Mesenchymal stem cell (in vitro differentiated cells and primary cell): ENCODE measurements at regions not wholly inside any gene's neighbourhood (a gene's known extent, or its start where the extent isn't known, plus 50 kb on each side); places are given as distances from the start of the nearest gene placed in this dataset.

ENCODE experiments used
- DNase-seq: peaks from one replicate; pipeline ENCODE4 v3.0.0-alpha.2; 2013
- H2AFZ ChIP-seq: one replicate; pipeline ENCODE4 v1.6.1; 2013; ENCODE audit warnings: low read depth, mild to moderate bottlenecking, control low read depth, inconsistent platforms, low read length, moderate library complexity
- H2AK5ac ChIP-seq: 2 replicates; pipeline ENCODE4 v1.6.1; 2013; ENCODE audit warnings: low read length, moderate library complexity, mild to moderate bottlenecking, inconsistent platforms; ENCODE audit not compliant: severe bottlenecking
- H2BK120ac ChIP-seq: one replicate; pipeline ENCODE4 v1.6.1; 2013; ENCODE audit warnings: low read depth, mild to moderate bottlenecking, inconsistent platforms, low read length, moderate library complexity
- H2BK12ac ChIP-seq, 2 experiments: one replicate each; pipeline ENCODE4 v1.6.1; 2013; ENCODE audit warnings: inconsistent platforms in 2 of 2, low read length in 2 of 2, mild to moderate bottlenecking in 2 of 2, moderate library complexity in 2 of 2, control low read depth in 1 of 2
- H2BK15ac ChIP-seq: one replicate; pipeline ENCODE4 v1.6.1; 2013; ENCODE audit warnings: mild to moderate bottlenecking, low read depth, inconsistent platforms; ENCODE audit not compliant: poor library complexity, severe bottlenecking
- H2BK5ac ChIP-seq: 2 replicates; pipeline ENCODE4 v1.6.1; 2013; ENCODE audit warnings: low read depth, mild to moderate bottlenecking, low read length, control low read depth, inconsistent platforms; ENCODE audit not compliant: poor library complexity, severe bottlenecking
- H3K14ac ChIP-seq, 2 experiments: one replicate each; pipeline ENCODE4 v1.6.1; 2013; ENCODE audit warnings: inconsistent platforms in 2 of 2, low read length in 2 of 2, control low read depth in 1 of 2, mild to moderate bottlenecking in 1 of 2, moderate library complexity in 1 of 2
- H3K18ac ChIP-seq, 2 experiments: one replicate each; pipeline ENCODE4 v1.6.1; 2013; ENCODE audit warnings: inconsistent platforms in 2 of 2, low read length in 2 of 2, control low read depth in 1 of 2, low read depth in 1 of 2, mild to moderate bottlenecking in 1 of 2
- H3K23ac ChIP-seq, 2 experiments: one replicate each; pipeline ENCODE4 v1.6.1; 2013; ENCODE audit warnings: inconsistent platforms in 2 of 2, low read length in 2 of 2, mild to moderate bottlenecking in 2 of 2, moderate library complexity in 2 of 2, control low read depth in 1 of 2
- H3K27ac ChIP-seq: 2 replicates; pipeline ENCODE4 v1.5.1; 2013; ENCODE audit warnings: mild to moderate bottlenecking, moderate library complexity, low read length, control low read depth, inconsistent platforms; ENCODE audit not compliant: poor library complexity, severe bottlenecking
- H3K27me3 ChIP-seq, 2 experiments: 2 replicates each; pipeline versions ENCODE4 v1.6.1 to v1.7.0; 2013; ENCODE audit warnings: low read length in 2 of 2, mild to moderate bottlenecking in 2 of 2, moderate library complexity in 2 of 2, control low read depth in 1 of 2, inconsistent platforms in 1 of 2; ENCODE audit not compliant: control insufficient read depth in 1 of 2, insufficient read depth in 1 of 2
- H3K36me3 ChIP-seq, 2 experiments: 2 replicates each; pipeline versions ENCODE4 v1.6.1 to v1.7.0; 2013; ENCODE audit warnings: low read length in 2 of 2, control low read depth in 1 of 2, inconsistent platforms in 1 of 2, low read depth in 1 of 2, mild to moderate bottlenecking in 1 of 2; ENCODE audit not compliant: insufficient read depth in 2 of 2, control insufficient read depth in 1 of 2
- H3K4ac ChIP-seq, 2 experiments: one replicate each; pipeline ENCODE4 v1.6.1; 2013; ENCODE audit warnings: inconsistent platforms in 2 of 2, low read length in 2 of 2, mild to moderate bottlenecking in 2 of 2, moderate library complexity in 2 of 2, control low read depth in 1 of 2, low read depth in 1 of 2
- H3K4me1 ChIP-seq: 2 replicates; pipeline ENCODE4 v1.6.1; 2013; ENCODE audit warnings: low read depth, low read length, control low read depth; ENCODE audit not compliant: control insufficient read depth, insufficient read depth
- H3K4me2 ChIP-seq: 2 replicates; pipeline ENCODE4 v1.6.1; 2013; ENCODE audit warnings: low read length, mild to moderate bottlenecking, inconsistent platforms; ENCODE audit not compliant: poor library complexity, severe bottlenecking
- H3K4me3 ChIP-seq, 2 experiments: 2 replicates each; pipeline versions ENCODE4 v1.5.1 to v1.7.0; 2013; ENCODE audit warnings: low read length in 2 of 2, mild to moderate bottlenecking in 2 of 2, control low read depth in 1 of 2, low read depth in 1 of 2; ENCODE audit not compliant: insufficient read depth in 1 of 2
- H3K79me1 ChIP-seq: replicated peaks from 2 replicates; pipeline ENCODE4 v1.6.1; 2013; ENCODE audit warnings: mild to moderate bottlenecking, control low read depth, low read length, inconsistent platforms; ENCODE audit not compliant: poor library complexity, severe bottlenecking
- H3K9ac ChIP-seq: 2 replicates; pipeline ENCODE4 v1.7.0; 2013; ENCODE audit warnings: mild to moderate bottlenecking, low read length, moderate library complexity
- H3K9me3 ChIP-seq: 2 replicates; pipeline ENCODE4 v1.7.0; 2013; ENCODE audit warnings: mild to moderate bottlenecking, low read length; ENCODE audit not compliant: control insufficient read depth
- H4K8ac ChIP-seq: one replicate; pipeline ENCODE4 v1.6.1; 2013; ENCODE audit warnings: inconsistent platforms, mild to moderate bottlenecking, low read length, moderate library complexity
- H4K91ac ChIP-seq: one replicate; pipeline ENCODE4 v1.6.1; 2013; ENCODE audit warnings: mild to moderate bottlenecking, low read length, inconsistent platforms
- WGBS: methylation state at CpG from one replicate; pipeline ENCODE4 v1.1.7; 2013; ENCODE audit warnings: mixed read lengths; 5-methylcytosine and 5-hydroxymethylcytosine counted together

GRCh38 chr9:75823151-75823550 lies 67.3 kb upstream of the PCSK5 start:
- Histone ChIP-seq H2BK120ac (no peak overlapping the region), H4K8ac (no peak overlapping the region), H2BK15ac (no peak overlapping the region), H3K4me2 (no peak overlapping the region), H3K36me3 (no peaks in the 10 kb centered on the region), H3K14ac (no peak overlapping the region), H3K4me1 (no peaks in the 10 kb centered on the region), H3K9me3 (no peaks in the 10 kb centered on the region), H3K4me3 (no peak overlapping the region), H2AFZ (no peak overlapping the region), H3K23ac (no peak overlapping the region), H2AK5ac (no peak overlapping the region), H2BK12ac (no peak overlapping the region), H3K79me1 (no peaks in the 10 kb centered on the region), H2BK5ac (no peak overlapping the region), H3K18ac (no peak overlapping the region), H4K91ac (no peak overlapping the region), H3K4ac (no peak overlapping the region), H3K27ac (no peak overlapping the region), H3K9ac (no peak overlapping the region), H3K27me3 (no peaks in the 10 kb centered on the region)
- DNase-seq: no peak
- WGBS: no CpG with 5 or more reads among the region's 2 CpGs

GRCh38 chr9:75824816-75825568 lies 65.5 kb upstream of the PCSK5 start:
- H2AFZ ChIP-seq: no peak overlapping the region
- no peak overlapping the region for H3K23ac ChIP-seq
- no peak overlapping the region for H4K8ac ChIP-seq
- H3K4me1 ChIP-seq: no peaks in the 10 kb centered on the region
- no peak overlapping the region for H3K18ac ChIP-seq
- H3K27me3 ChIP-seq: no peaks in the 10 kb centered on the region
- no peak overlapping the region for H2AK5ac ChIP-seq
- H3K4ac ChIP-seq: no peak overlapping the region
- H4K91ac ChIP-seq: no peak overlapping the region
- no peak overlapping the region for H3K14ac ChIP-seq
- H3K4me3 ChIP-seq: no peak overlapping the region
- 63% methylated on average over 1 of the region's 3 CpGs for WGBS
- no peak overlapping the region for H2BK5ac ChIP-seq
- no peak for DNase-seq
- no peak overlapping the region for H2BK120ac ChIP-seq
- no peaks in the 10 kb centered on the region for H3K36me3 ChIP-seq
- no peak overlapping the region for H3K4me2 ChIP-seq
- H2BK15ac ChIP-seq: no peak overlapping the region
- H3K79me1 ChIP-seq: no peaks in the 10 kb centered on the region
- no peak overlapping the region for H3K9ac ChIP-seq
- no peak overlapping the region for H2BK12ac ChIP-seq
- H3K9me3 ChIP-seq: no peaks in the 10 kb centered on the region
- H3K27ac ChIP-seq: no peak overlapping the region

GRCh38 chr9:75826314-75826713 lies 64.2 kb upstream of the PCSK5 start:
- H4K91ac ChIP-seq: no peak overlapping the region
- H2AK5ac ChIP-seq: no peak overlapping the region
- DNase-seq: no peak
- no peak overlapping the region for H3K18ac ChIP-seq
- H3K9ac ChIP-seq: no peak overlapping the region
- no peak overlapping the region for H2AFZ ChIP-seq
- no peak overlapping the region for H3K14ac ChIP-seq
- no peak overlapping the region for H3K4me2 ChIP-seq
- no peak overlapping the region for H2BK15ac ChIP-seq
- no peaks in the 10 kb centered on the region for H3K9me3 ChIP-seq
- no peaks in the 10 kb centered on the region for H3K4me1 ChIP-seq
- no peak overlapping the region for H2BK12ac ChIP-seq
- no peaks in the 10 kb centered on the region for H3K79me1 ChIP-seq
- H3K4ac ChIP-seq: no peak overlapping the region
- H2BK5ac ChIP-seq: no peak overlapping the region
- H2BK120ac ChIP-seq: no peak overlapping the region
- no peaks in the 10 kb centered on the region for H3K36me3 ChIP-seq
- WGBS: 73% methylated on average over 2 of the region's 2 CpGs
- no peak overlapping the region for H3K27ac ChIP-seq
- no peak overlapping the region for H4K8ac ChIP-seq
- H3K23ac ChIP-seq: no peak overlapping the region
- no peaks in the 10 kb centered on the region for H3K27me3 ChIP-seq
- H3K4me3 ChIP-seq: no peak overlapping the region

GRCh38 chr9:75830303-75830702 lies 60.2 kb upstream of the PCSK5 start:
- H4K8ac ChIP-seq: no peak overlapping the region

More at GRCh38 chr9:75830303-75830702, 60.2 kb upstream of the PCSK5 start:
- Histone ChIP-seq H2BK5ac (no peak overlapping the region), H3K23ac (no peak overlapping the region), H3K4me1 (no peaks in the 10 kb centered on the region), H4K91ac (no peak overlapping the region), H3K27me3 (no peaks in the 10 kb centered on the region), H3K14ac (no peak overlapping the region), H3K79me1 (no peaks in the 10 kb centered on the region), H2BK12ac (no peak overlapping the region), H2AK5ac (no peak overlapping the region), H3K9me3 (no peaks in the 10 kb centered on the region), H3K9ac (no peak overlapping the region), H2BK15ac (no peak overlapping the region), H2BK120ac (no peak overlapping the region), H3K18ac (no peak overlapping the region), H3K4ac (no peak overlapping the region), H3K27ac (no peak overlapping the region), H3K4me2 (no peak overlapping the region), H2AFZ (no peak overlapping the region), H3K4me3 (no peak overlapping the region), H3K36me3 (no peaks in the 10 kb centered on the region)
- DNase-seq: no peak
